ENCODE measurements at regions not wholly inside any gene's neighbourhood (a gene's known extent, or its start where the extent isn't known, plus 50 kb on each side); places are given as distances from the start of the nearest gene placed in this dataset.

GRCh38 chr5:6169660-6170059 lies 208.7 kb downstream of the MED10 start:
- TF ChIP-seq CTCF (IDR thresholded peaks at IDR 0.05; ENCODE audit: poor library complexity, severe bottlenecking), result no peak
- no peak overlapping the region for H3K4me3 ChIP-seq (ENCODE audit: severe bottlenecking)
- no peaks in the 10 kb centered on the region for H3K36me3 ChIP-seq (ENCODE audit: low read depth)
- no peaks in the 10 kb centered on the region for H3K4me1 ChIP-seq (ENCODE audit: insufficient read depth, poor library complexity, severe bottlenecking)
- ATAC-seq (ENCODE audit: low read depth), result no peak
- no peaks in the 10 kb centered on the region for H3K9me3 ChIP-seq (ENCODE audit: severe bottlenecking)
- no peaks in the 10 kb centered on the region for H3K27me3 ChIP-seq (ENCODE audit: insufficient read depth, poor library complexity, severe bottlenecking)
- no peak for DNase-seq (ENCODE audit: low spot score)
- no peak overlapping the region for H3K27ac ChIP-seq (ENCODE audit: poor library complexity, severe bottlenecking)

GRCh38 chr5:6166698-6167394 lies 211.5 kb downstream of the MED10 start:
- TF ChIP-seq CTCF (IDR thresholded peaks at IDR 0.05; ENCODE audit: poor library complexity, severe bottlenecking), result no peak
- no peak overlapping the region for H3K27ac ChIP-seq (ENCODE audit: poor library complexity, severe bottlenecking)
- no peaks in the 10 kb centered on the region for H3K9me3 ChIP-seq (ENCODE audit: severe bottlenecking)
- H3K4me1 ChIP-seq (ENCODE audit: insufficient read depth, poor library complexity, severe bottlenecking), result no peaks in the 10 kb centered on the region
- no peaks in the 10 kb centered on the region for H3K36me3 ChIP-seq (ENCODE audit: low read depth)
- 0 out of 3 replicates have a peak, but pooled peaks have one; percentile 25 for ATAC-seq (ENCODE audit: low read depth)
- no peaks in the 10 kb centered on the region for H3K27me3 ChIP-seq (ENCODE audit: insufficient read depth, poor library complexity, severe bottlenecking)
- H3K4me3 ChIP-seq (ENCODE audit: severe bottlenecking), result no peak overlapping the region
- no peak for DNase-seq (ENCODE audit: low spot score)

GRCh38 chr5:6163913-6164312 lies 214.4 kb downstream of the MED10 start:
- TF ChIP-seq CTCF (IDR thresholded peaks at IDR 0.05; ENCODE audit: poor library complexity, severe bottlenecking), result no peak
- no peak for ATAC-seq (ENCODE audit: low read depth)
- no peaks in the 10 kb centered on the region for H3K27me3 ChIP-seq (ENCODE audit: insufficient read depth, poor library complexity, severe bottlenecking)
- H3K4me3 ChIP-seq (ENCODE audit: severe bottlenecking), result no peak overlapping the region
- H3K27ac ChIP-seq (ENCODE audit: poor library complexity, severe bottlenecking), result no peak overlapping the region
- peaks cover 16% of the 10 kb centered on the region for H3K4me1 ChIP-seq (ENCODE audit: insufficient read depth, poor library complexity, severe bottlenecking)
- no peak for DNase-seq (ENCODE audit: low spot score)
- H3K9me3 ChIP-seq (ENCODE audit: severe bottlenecking), result no peaks in the 10 kb centered on the region
- no peaks in the 10 kb centered on the region for H3K36me3 ChIP-seq (ENCODE audit: low read depth)

- H3K9me3 ChIP-seq (ENCODE audit: severe bottlenecking), result no peaks in the 10 kb centered on the region
- TF ChIP-seq CTCF (IDR thresholded peaks at IDR 0.05; ENCODE audit: poor library complexity, severe bottlenecking), result no peak
- no peak for ATAC-seq (ENCODE audit: low read depth)
Measured at GRCh38 chr5:6162175-6162574, 216.2 kb downstream of the MED10 start.

GRCh38 chr5:6161257-6161656 lies 217.1 kb downstream of the MED10 start:
- no peak for ATAC-seq (ENCODE audit: low read depth)
- no peak for TF ChIP-seq CTCF (IDR thresholded peaks at IDR 0.05; ENCODE audit: poor library complexity, severe bottlenecking)
- H3K9me3 ChIP-seq (ENCODE audit: severe bottlenecking), result no peaks in the 10 kb centered on the region
- no peak overlapping the region for H3K4me3 ChIP-seq (ENCODE audit: severe bottlenecking)
- H3K27ac ChIP-seq (ENCODE audit: poor library complexity, severe bottlenecking), result peak overlapping the region; percentile 96
- no peak for DNase-seq (ENCODE audit: low spot score)
- H3K36me3 ChIP-seq (ENCODE audit: low read depth), result no peaks in the 10 kb centered on the region
- no peaks in the 10 kb centered on the region for H3K27me3 ChIP-seq (ENCODE audit: insufficient read depth, poor library complexity, severe bottlenecking)
- peaks cover 29% of the 10 kb centered on the region for H3K4me1 ChIP-seq (ENCODE audit: insufficient read depth, poor library complexity, severe bottlenecking)

More at GRCh38 chr5:6162175-6162574, 216.2 kb downstream of the MED10 start:
- peaks cover 29% of the 10 kb centered on the region for H3K4me1 ChIP-seq (ENCODE audit: insufficient read depth, poor library complexity, severe bottlenecking)
- H3K4me3 ChIP-seq (ENCODE audit: severe bottlenecking), result no peak overlapping the region
- no peak for DNase-seq (ENCODE audit: low spot score)
- no peaks in the 10 kb centered on the region for H3K36me3 ChIP-seq (ENCODE audit: low read depth)
- H3K27ac ChIP-seq (ENCODE audit: poor library complexity, severe bottlenecking), result no peak overlapping the region
- H3K27me3 ChIP-seq (ENCODE audit: insufficient read depth, poor library complexity, severe bottlenecking), result no peaks in the 10 kb centered on the region
